Naive thymus-derived CD4-positive, alpha-beta T cell (primary cell): ENCODE measurements at regions not wholly inside any gene's neighbourhood (a gene's known extent, or its start where the extent isn't known, plus 50 kb on each side); places are given as distances from the start of the nearest gene placed in this dataset.

Source experiments
- ATAC-seq: fragments of 150-1000 bp; cut with Tn5 transposase; 2 replicates; pipeline ENCODE4 v1.10.0; 2021; ENCODE audit warnings: mild to moderate bottlenecking, moderate library complexity
- CTCF ChIA-PET: fragments of 350-600 bp; sonication (Branson Sonifier 250); formaldehyde crosslinking; loops from one replicate; lab custom pipeline; 2021; ENCODE audit warnings: antibody characterized with exemption; lab: Charles Lee
- POLR2A ChIA-PET: fragments of 350-600 bp; sonication (Branson Sonifier 250); formaldehyde crosslinking; loops from one replicate; lab custom pipeline; 2021; ENCODE audit warnings: antibody characterized with exemption, inconsistent platforms; lab: Charles Lee
- DNase-seq, 9 donors: peaks; one replicate each; pipeline versions ENCODE4 v3.0.0 to v3.0.0-alpha.2; 2020 to 2022; ENCODE audit warnings: mixed read lengths in 1 of 9
- H3K27ac ChIP-seq: one replicate; pipeline ENCODE4 v1.7.0; 2013; ENCODE audit warnings: mild to moderate bottlenecking, low read depth, low read length, moderate library complexity
- H3K27me3 ChIP-seq, 2 donors: one replicate each; pipeline ENCODE4 v1.7.0; 2013; ENCODE audit warnings: low read length in 2 of 2, mild to moderate bottlenecking in 2 of 2, moderate library complexity in 2 of 2; ENCODE audit not compliant: control insufficient read depth in 2 of 2, insufficient read depth in 2 of 2
- H3K36me3 ChIP-seq, 3 experiments: 1 replicate in 2 of 3; 2 replicates in 1 of 3; pipeline ENCODE4 v1.7.0; 2013; ENCODE audit warnings: low read length in 3 of 3, mild to moderate bottlenecking in 3 of 3, moderate library complexity in 1 of 3; ENCODE audit not compliant: insufficient read depth in 3 of 3, control insufficient read depth in 2 of 3
- H3K4me1 ChIP-seq, 2 donors: one replicate each; pipeline ENCODE4 v1.7.0; 2013; ENCODE audit warnings: low read length in 2 of 2, mild to moderate bottlenecking in 2 of 2, moderate library complexity in 1 of 2; ENCODE audit not compliant: control insufficient read depth in 2 of 2, insufficient read depth in 2 of 2
- H3K4me3 ChIP-seq: 2 replicates; pipeline ENCODE4 v1.7.0; 2013; ENCODE audit warnings: mild to moderate bottlenecking, low read length
- H3K9me3 ChIP-seq, 3 experiments: 1 replicate in 2 of 3; 2 replicates in 1 of 3; pipeline ENCODE4 v1.7.0; 2013; ENCODE audit warnings: low read length in 3 of 3; ENCODE audit not compliant: control insufficient read depth in 2 of 3
- H3K27ac Mint-ChIP-seq, 9 donors: one replicate each; pipeline ENCODE4 v1.8.0; 2020 to 2022; ENCODE audit warnings: mixed read lengths in 9 of 9, mild to moderate bottlenecking in 8 of 9, moderate library complexity in 5 of 9, inconsistent platforms in 2 of 9
- H3K27me3 Mint-ChIP-seq, 5 donors: one replicate each; pipeline ENCODE4 v1.8.0; 2021 to 2022; ENCODE audit warnings: mixed read lengths in 5 of 5, mild to moderate bottlenecking in 1 of 5
- H3K36me3 Mint-ChIP-seq, 5 donors: one replicate each; pipeline ENCODE4 v1.8.0; 2020 to 2022; ENCODE audit warnings: mixed read lengths in 5 of 5, mild to moderate bottlenecking in 3 of 5, inconsistent platforms in 1 of 5
- H3K4me1 Mint-ChIP-seq, 7 donors: one replicate each; pipeline ENCODE4 v1.8.0; 2020 to 2022; ENCODE audit warnings: mixed read lengths in 7 of 7, mild to moderate bottlenecking in 3 of 7, inconsistent platforms in 1 of 7
- H3K4me3 Mint-ChIP-seq, 10 donors: one replicate each; pipeline ENCODE4 v1.8.0; 2020 to 2022; ENCODE audit warnings: mild to moderate bottlenecking in 10 of 10, mixed read lengths in 10 of 10, moderate library complexity in 6 of 10, inconsistent platforms in 2 of 10
- H3K9me3 Mint-ChIP-seq, 11 donors: one replicate each; pipeline ENCODE4 v1.8.0; 2020 to 2022; ENCODE audit warnings: mixed read lengths in 11 of 11, mild to moderate bottlenecking in 4 of 11, inconsistent platforms in 1 of 11, moderate library complexity in 1 of 11
- intact Hi-C, 2 donors: fragments of 100-400 bp; cut with micrococcal nuclease; formaldehyde crosslinking; loops; one replicate each; pipeline ENCODE4 v1.15.1; 2023

- no peak overlapping the region for H3K4me3 Mint-ChIP-seq
- intact Hi-C loops, result no loop called here
- no peaks in the 10 kb centered on the region for H3K9me3 ChIP-seq
- no peaks in the 10 kb centered on the region for H3K36me3 ChIP-seq
- no peaks in the 10 kb centered on the region for H3K27me3 Mint-ChIP-seq
- H3K27ac ChIP-seq, result no peak overlapping the region
- no peak for DNase-seq
- CTCF ChIA-PET, result no interaction called here
- no peaks in the 10 kb centered on the region for H3K27me3 ChIP-seq
- no peaks in the 10 kb centered on the region for H3K4me1 ChIP-seq
- peaks cover 0 to 3% (median 0%) of the 10 kb centered on the region in 11 donors for H3K9me3 Mint-ChIP-seq
- POLR2A ChIA-PET, result no interaction called here
- H3K27ac Mint-ChIP-seq, result no peak overlapping the region
- no peaks in the 10 kb centered on the region for H3K36me3 Mint-ChIP-seq
- ATAC-seq, result no peak
- H3K4me3 ChIP-seq, result no peak overlapping the region
- H3K4me1 Mint-ChIP-seq, result no peaks in the 10 kb centered on the region
These were observed 141.0 kb downstream of the RASSF9 start for GRCh38 chr12:85695097-85695715.

- DNase-seq (no peak), ATAC-seq (no peak)
- intact Hi-C loops, result no loop called here
These were observed 139.2 kb downstream of the RASSF9 start for GRCh38 chr12:85697003-85697402.

GRCh38 chr12:85698937-85699336 is 137.3 kb downstream of the RASSF9 start:
- no peak overlapping the region for H3K4me3 ChIP-seq
- intact Hi-C loops, result no loop called here
- Mint-ChIP-seq H3K4me1 (no peaks in the 10 kb centered on the region), H3K4me3 (no peak overlapping the region), H3K36me3 (no peaks in the 10 kb centered on the region), H3K27ac (no peak overlapping the region), H3K9me3 (peaks cover 0 to 10% (median 0%) of the 10 kb centered on the region in 11 donors), H3K27me3 (no peaks in the 10 kb centered on the region)
- DNase-seq (no peak), ATAC-seq (no peak)
- no peaks in the 10 kb centered on the region for H3K9me3 ChIP-seq
- no peak overlapping the region for H3K27ac ChIP-seq
- H3K27me3 ChIP-seq, result no peaks in the 10 kb centered on the region
- no peaks in the 10 kb centered on the region for H3K36me3 ChIP-seq
- POLR2A ChIA-PET, result no interaction called here
- CTCF ChIA-PET, result no interaction called here
- H3K4me1 ChIP-seq, result no peaks in the 10 kb centered on the region

More at GRCh38 chr12:85697003-85697402, 139.2 kb downstream of the RASSF9 start:
- Histone ChIP-seq H3K9me3 (no peaks in the 10 kb centered on the region), H3K27ac (no peak overlapping the region), H3K36me3 (no peaks in the 10 kb centered on the region), H3K4me1 (no peaks in the 10 kb centered on the region), H3K27me3 (no peaks in the 10 kb centered on the region), H3K4me3 (no peak overlapping the region)
- ChIA-PET CTCF (no interaction called here), POLR2A (no interaction called here)
- no peak overlapping the region for H3K4me3 Mint-ChIP-seq
- no peaks in the 10 kb centered on the region for H3K36me3 Mint-ChIP-seq
- H3K27me3 Mint-ChIP-seq, result no peaks in the 10 kb centered on the region
- peaks cover 0 to 7% (median 0%) of the 10 kb centered on the region in 11 donors for H3K9me3 Mint-ChIP-seq
- no peaks in the 10 kb centered on the region for H3K4me1 Mint-ChIP-seq
- H3K27ac Mint-ChIP-seq, result no peak overlapping the region

- H3K27me3 Mint-ChIP-seq, result no peaks in the 10 kb centered on the region
- ATAC-seq, result no peak
- H3K9me3 Mint-ChIP-seq, result peaks cover 0 to 5% (median 0%) of the 10 kb centered on the region in 11 donors
- H3K4me3 ChIP-seq, result no peak overlapping the region
- intact Hi-C loops, result no loop called here
- no peaks in the 10 kb centered on the region for H3K36me3 Mint-ChIP-seq
- no peaks in the 10 kb centered on the region for H3K4me1 Mint-ChIP-seq
- H3K9me3 ChIP-seq, result no peaks in the 10 kb centered on the region
- no peak overlapping the region for H3K4me3 Mint-ChIP-seq
- no peak overlapping the region for H3K27ac Mint-ChIP-seq
- no peaks in the 10 kb centered on the region for H3K27me3 ChIP-seq
- H3K27ac ChIP-seq, result no peak overlapping the region
- no peaks in the 10 kb centered on the region for H3K4me1 ChIP-seq
- ChIA-PET CTCF (no interaction called here), POLR2A (no interaction called here)
- no peak for DNase-seq
- H3K36me3 ChIP-seq, result no peaks in the 10 kb centered on the region
These were observed 127.4 kb downstream of the RASSF9 start for GRCh38 chr12:85708775-85709174.

- no peak overlapping the region for H3K27ac ChIP-seq
- Mint-ChIP-seq H3K4me3 (no peak overlapping the region), H3K9me3 (peaks cover 0 to 5% (median 0%) of the 10 kb centered on the region in 11 donors), H3K4me1 (no peaks in the 10 kb centered on the region), H3K36me3 (peaks cover 0 to 4% (median 0%) of the 10 kb centered on the region in 5 donors), H3K27ac (no peak overlapping the region), H3K27me3 (no peaks in the 10 kb centered on the region)
- H3K36me3 ChIP-seq, result no peaks in the 10 kb centered on the region
- intact Hi-C loops, result no loop called here
- ATAC-seq (no peak), DNase-seq (no peak)
- H3K4me3 ChIP-seq, result no peak overlapping the region
- H3K9me3 ChIP-seq, result no peaks in the 10 kb centered on the region
- no peaks in the 10 kb centered on the region for H3K27me3 ChIP-seq
- ChIA-PET POLR2A (no interaction called here), CTCF (no interaction called here)
- H3K4me1 ChIP-seq, result no peaks in the 10 kb centered on the region
These were observed 124.3 kb downstream of the RASSF9 start for GRCh38 chr12:85711735-85712390.

GRCh38 chr12:85713373-85713772 is 122.8 kb downstream of the RASSF9 start:
- H3K4me1 Mint-ChIP-seq, result no peaks in the 10 kb centered on the region
- Histone ChIP-seq H3K4me1 (no peaks in the 10 kb centered on the region), H3K27ac (no peak overlapping the region), H3K4me3 (no peak overlapping the region), H3K36me3 (no peaks in the 10 kb centered on the region), H3K9me3 (no peaks in the 10 kb centered on the region), H3K27me3 (no peaks in the 10 kb centered on the region)
- ChIA-PET CTCF (no interaction called here), POLR2A (no interaction called here)
- peaks cover 0 to 4% (median 0%) of the 10 kb centered on the region in 5 donors for H3K36me3 Mint-ChIP-seq
- H3K27ac Mint-ChIP-seq, result no peak overlapping the region
- H3K9me3 Mint-ChIP-seq, result peaks cover 0 to 5% (median under 1%) of the 10 kb centered on the region in 11 donors
- no peaks in the 10 kb centered on the region for H3K27me3 Mint-ChIP-seq
- DNase-seq (no peak), ATAC-seq (no peak)
- no peak overlapping the region for H3K4me3 Mint-ChIP-seq
- intact Hi-C loops, result no loop called here

GRCh38 chr12:85714425-85714824 is 121.8 kb downstream of the RASSF9 start:
- POLR2A ChIA-PET, result no interaction called here
- Histone ChIP-seq H3K9me3 (no peaks in the 10 kb centered on the region), H3K27me3 (no peaks in the 10 kb centered on the region), H3K4me1 (no peaks in the 10 kb centered on the region), H3K36me3 (no peaks in the 10 kb centered on the region), H3K4me3 (no peak overlapping the region), H3K27ac (no peak overlapping the region)
- Mint-ChIP-seq H3K4me1 (no peaks in the 10 kb centered on the region), H3K36me3 (peaks cover 0 to 4% (median 0%) of the 10 kb centered on the region in 5 donors), H3K4me3 (no peak overlapping the region), H3K27me3 (no peaks in the 10 kb centered on the region), H3K27ac (no peak overlapping the region), H3K9me3 (peaks cover 0 to 6% (median 2%) of the 10 kb centered on the region in 11 donors)
- no peak for ATAC-seq
- CTCF ChIA-PET, result no interaction called here
- no peak for DNase-seq
- intact Hi-C loops, result no loop called here
